ENCODE measurements at regions not wholly inside any gene's neighbourhood (a gene's known extent, or its start where the extent isn't known, plus 50 kb on each side); places are given as distances from the start of the nearest gene placed in this dataset.
A peak's percentile ranks its signal among the peaks of the same experiment; 100 is the strongest.

GRCh38 chr1:206411321-206411720 is 59.0 kb upstream of the IKBKE start:
- Histone ChIP-seq H3K36me3 (no peaks in the 10 kb centered on the region), H3K9me3 (ENCODE audit: low read depth) (no peaks in the 10 kb centered on the region), H3K4me1 (ENCODE audit: low read depth) (peaks cover 52% of the 10 kb centered on the region), H3K4me3 (no peak overlapping the region), H3K27me3 (no peaks in the 10 kb centered on the region), H3K27ac (peak overlapping the region; percentile 14)
- no peak for TF ChIP-seq CTCF (IDR thresholded peaks at IDR 0.05; ENCODE audit: low read depth, low read length)
- DNase-seq (ENCODE audit: low read depth in 1 of 2, low spot score in 1 of 2): no peak

- no peaks in the 10 kb centered on the region for H3K36me3 ChIP-seq
- H3K9me3 ChIP-seq (ENCODE audit: low read depth): no peaks in the 10 kb centered on the region
- H3K27me3 ChIP-seq: no peaks in the 10 kb centered on the region
- peak overlapping the region; percentile 89 for H3K27ac ChIP-seq
- H3K4me1 ChIP-seq (ENCODE audit: low read depth): peaks cover 53% of the 10 kb centered on the region
- H3K4me3 ChIP-seq: no peak overlapping the region
- DNase-seq (ENCODE audit: low read depth in 1 of 2, low spot score in 1 of 2): peak in 1 of 2 donors; percentile 5
- TF ChIP-seq CTCF (IDR thresholded peaks at IDR 0.05; ENCODE audit: low read depth, low read length): no peak
These were observed 54.3 kb upstream of the IKBKE start for GRCh38 chr1:206415942-206416341.

- Histone ChIP-seq H3K36me3 (peaks cover 6% of the 10 kb centered on the region), H3K4me1 (ENCODE audit: low read depth) (peaks cover 37% of the 10 kb centered on the region), H3K27ac (peak overlapping the region; percentile 71), H3K27me3 (no peaks in the 10 kb centered on the region), H3K9me3 (ENCODE audit: low read depth) (no peaks in the 10 kb centered on the region), H3K4me3 (no peak overlapping the region)
- TF ChIP-seq CTCF (IDR thresholded peaks at IDR 0.05; ENCODE audit: low read depth, low read length): no peak
- no peak for DNase-seq (ENCODE audit: low read depth in 1 of 2, low spot score in 1 of 2)
These were observed 52.3 kb upstream of the IKBKE start for GRCh38 chr1:206417774-206418614.

- peaks cover 31% of the 10 kb centered on the region for H3K4me1 ChIP-seq (ENCODE audit: low read depth)
- no peaks in the 10 kb centered on the region for H3K27me3 ChIP-seq
- no peak overlapping the region for H3K4me3 ChIP-seq
- H3K36me3 ChIP-seq: peaks cover 6% of the 10 kb centered on the region
- no peak for DNase-seq (ENCODE audit: low read depth in 1 of 2, low spot score in 1 of 2)
- no peaks in the 10 kb centered on the region for H3K9me3 ChIP-seq (ENCODE audit: low read depth)
- no peak for TF ChIP-seq CTCF (IDR thresholded peaks at IDR 0.05; ENCODE audit: low read depth, low read length)
- no peak overlapping the region for H3K27ac ChIP-seq
These were observed 51.0 kb upstream of the IKBKE start for GRCh38 chr1:206419250-206419649.

GRCh38 chr1:206419783-206420182 is 50.5 kb upstream of the IKBKE start:
- H3K4me3 ChIP-seq: no peak overlapping the region
- no peaks in the 10 kb centered on the region for H3K27me3 ChIP-seq
- H3K9me3 ChIP-seq (ENCODE audit: low read depth): no peaks in the 10 kb centered on the region
- peaks cover 26% of the 10 kb centered on the region for H3K4me1 ChIP-seq (ENCODE audit: low read depth)
- TF ChIP-seq CTCF (IDR thresholded peaks at IDR 0.05; ENCODE audit: low read depth, low read length): no peak
- H3K36me3 ChIP-seq: peaks cover 6% of the 10 kb centered on the region
- peak in 1 of 2 donors; percentile 18 for DNase-seq (ENCODE audit: low read depth in 1 of 2, low spot score in 1 of 2)
- no peak overlapping the region for H3K27ac ChIP-seq
